ENCODE measurements at regions not wholly inside any gene's neighbourhood (a gene's known extent, or its start where the extent isn't known, plus 50 kb on each side); places are given as distances from the start of the nearest gene placed in this dataset.
A peak's percentile ranks its signal among the peaks of the same experiment; 100 is the strongest.

DNA sequence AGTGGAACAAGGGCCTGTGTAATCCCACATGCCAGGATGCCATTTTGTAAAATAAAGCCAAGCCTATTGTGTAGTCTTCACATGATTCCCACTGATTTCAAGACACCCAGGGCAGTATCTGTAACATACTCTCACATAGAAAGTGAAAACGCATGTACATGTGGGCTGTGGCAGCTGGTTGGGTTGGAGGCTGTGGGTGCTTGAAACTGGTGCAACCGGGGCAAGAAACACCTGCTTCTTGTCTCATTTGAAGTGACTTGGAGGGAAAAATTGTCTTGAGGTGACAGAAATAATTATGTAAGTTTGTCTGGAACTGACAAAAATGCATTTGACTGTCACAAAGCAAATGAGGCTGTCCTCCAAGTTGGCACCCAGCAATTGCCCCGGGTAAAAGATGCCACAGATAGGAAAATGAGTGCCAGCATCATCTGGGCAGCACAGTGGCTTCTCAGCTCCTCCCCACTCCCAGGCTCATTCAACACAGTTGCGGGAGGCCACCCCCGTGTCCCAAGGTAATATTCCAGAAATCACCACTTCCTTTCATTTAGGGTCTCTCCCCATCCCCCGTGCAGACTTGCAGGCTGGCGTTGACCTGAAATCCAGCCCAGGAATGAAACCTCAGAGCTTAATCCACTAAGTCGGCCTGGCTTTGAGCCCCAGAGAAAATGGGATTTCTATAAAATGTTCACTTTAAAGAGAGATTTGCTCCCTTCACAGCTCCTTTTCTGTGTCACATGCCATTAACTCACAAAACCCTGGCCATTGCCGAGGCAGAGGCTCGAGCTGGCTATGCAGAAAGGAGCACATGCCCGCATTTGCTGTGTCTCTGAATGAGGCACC is 293.9 kb upstream of the PARD3B start:
- no peaks in the 10 kb centered on the region for H3K36me3 Mint-ChIP-seq (ENCODE audit: low read depth)
- H3K4me3 Mint-ChIP-seq, result no peak overlapping the region
- no peak overlapping the region for H3K27ac Mint-ChIP-seq
- H3K4me1 Mint-ChIP-seq, result peaks cover 22% of the 10 kb centered on the region
- H3K27me3 Mint-ChIP-seq (ENCODE audit: low read depth), result no peaks in the 10 kb centered on the region
- TF ChIP-seq, protein P1, sequence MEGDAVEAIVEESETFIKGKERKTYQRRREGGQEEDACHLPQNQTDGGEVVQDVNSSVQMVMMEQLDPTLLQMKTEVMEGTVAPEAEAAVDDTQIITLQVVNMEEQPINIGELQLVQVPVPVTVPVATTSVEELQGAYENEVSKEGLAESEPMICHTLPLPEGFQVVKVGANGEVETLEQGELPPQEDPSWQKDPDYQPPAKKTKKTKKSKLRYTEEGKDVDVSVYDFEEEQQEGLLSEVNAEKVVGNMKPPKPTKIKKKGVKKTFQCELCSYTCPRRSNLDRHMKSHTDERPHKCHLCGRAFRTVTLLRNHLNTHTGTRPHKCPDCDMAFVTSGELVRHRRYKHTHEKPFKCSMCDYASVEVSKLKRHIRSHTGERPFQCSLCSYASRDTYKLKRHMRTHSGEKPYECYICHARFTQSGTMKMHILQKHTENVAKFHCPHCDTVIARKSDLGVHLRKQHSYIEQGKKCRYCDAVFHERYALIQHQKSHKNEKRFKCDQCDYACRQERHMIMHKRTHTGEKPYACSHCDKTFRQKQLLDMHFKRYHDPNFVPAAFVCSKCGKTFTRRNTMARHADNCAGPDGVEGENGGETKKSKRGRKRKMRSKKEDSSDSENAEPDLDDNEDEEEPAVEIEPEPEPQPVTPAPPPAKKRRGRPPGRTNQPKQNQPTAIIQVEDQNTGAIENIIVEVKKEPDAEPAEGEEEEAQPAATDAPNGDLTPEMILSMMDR (IDR thresholded peaks at IDR 0.05; ENCODE audit: unreplicated experiment in 3 of 3), result no peak
- no peaks in the 10 kb centered on the region for H3K9me3 Mint-ChIP-seq

DNA sequence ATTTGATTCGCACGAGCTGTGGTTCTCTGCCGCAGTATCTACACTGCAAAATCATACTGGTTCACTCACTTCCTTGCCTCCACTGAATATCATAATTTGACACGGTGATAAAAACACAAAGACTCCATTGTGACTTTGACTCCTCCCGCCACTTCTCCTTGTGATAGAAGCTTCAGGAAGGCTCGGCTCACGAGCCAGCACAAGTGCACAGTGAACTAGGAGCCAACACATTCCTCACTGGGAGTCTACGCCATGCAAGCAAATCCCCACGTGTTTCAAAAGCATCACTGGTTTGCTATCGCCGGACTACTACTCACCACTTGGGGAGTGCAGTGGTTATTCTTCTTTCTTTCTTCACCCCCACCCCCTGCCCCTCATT is 293.3 kb upstream of the PARD3B start:
- Mint-ChIP-seq H3K4me1 (peaks cover 22% of the 10 kb centered on the region), H3K4me3 (no peak overlapping the region), H3K27ac (no peak overlapping the region), H3K36me3 (ENCODE audit: low read depth) (no peaks in the 10 kb centered on the region), H3K27me3 (ENCODE audit: low read depth) (peaks cover under 1% of the 10 kb centered on the region), H3K9me3 (no peaks in the 10 kb centered on the region)
- TF ChIP-seq, protein P1 (IDR thresholded peaks at IDR 0.05; ENCODE audit: unreplicated experiment in 3 of 3), result no peak

DNA sequence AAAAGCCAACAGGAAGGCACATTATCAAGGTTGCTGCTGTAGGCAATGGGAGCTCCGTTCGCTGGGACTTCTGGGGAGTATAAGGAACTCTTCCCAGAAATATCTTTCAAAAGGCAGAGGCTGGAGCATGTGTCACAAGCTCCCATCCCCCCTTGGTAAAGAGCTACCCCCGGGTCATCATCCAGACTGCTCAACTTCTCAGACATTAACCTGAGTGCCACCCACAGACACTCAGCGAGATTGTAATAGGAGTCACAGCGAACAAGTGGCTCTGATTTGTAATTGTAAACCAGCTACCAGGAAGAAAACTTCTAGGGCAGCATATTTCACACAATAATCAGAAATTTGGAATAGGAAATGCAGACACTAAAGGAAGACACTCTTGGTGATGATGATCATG is 290.2 kb upstream of the PARD3B start:
- H3K4me1 Mint-ChIP-seq, result peaks cover 41% of the 10 kb centered on the region
- TF ChIP-seq, protein P1 (IDR thresholded peaks at IDR 0.05; ENCODE audit: unreplicated experiment in 3 of 3), result no peak
- H3K4me3 Mint-ChIP-seq, result no peak overlapping the region
- H3K27ac Mint-ChIP-seq, result peak overlapping the region in 2 of 3 experiments; percentile 2 to 22
- H3K9me3 Mint-ChIP-seq, result no peaks in the 10 kb centered on the region
- no peaks in the 10 kb centered on the region for H3K36me3 Mint-ChIP-seq (ENCODE audit: low read depth)
- peaks cover 4% of the 10 kb centered on the region for H3K27me3 Mint-ChIP-seq (ENCODE audit: low read depth)

DNA sequence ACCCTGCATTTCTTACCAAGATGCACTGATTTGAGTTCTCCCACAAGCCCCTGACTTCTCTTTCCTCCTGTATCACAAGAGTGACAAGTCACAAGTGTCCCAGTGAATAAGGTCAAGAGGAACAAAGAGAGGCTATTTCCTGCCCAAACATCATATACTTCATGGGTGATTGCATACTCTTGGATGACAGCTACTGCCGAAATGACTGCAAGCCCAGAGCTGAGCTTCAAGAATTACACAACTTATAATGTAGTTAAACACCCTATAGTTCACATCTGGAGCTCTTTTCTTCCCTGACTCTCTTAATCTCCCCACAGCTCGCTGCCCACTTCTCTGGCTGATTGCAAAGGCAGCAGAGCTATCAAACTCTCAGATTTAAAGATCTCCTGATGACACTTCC is 289.7 kb upstream of the PARD3B start:
- Mint-ChIP-seq H3K4me1 (peaks cover 45% of the 10 kb centered on the region), H3K9me3 (no peaks in the 10 kb centered on the region), H3K36me3 (ENCODE audit: low read depth) (no peaks in the 10 kb centered on the region), H3K27ac (peak overlapping the region in 2 of 3 experiments; percentile 2 to 22), H3K4me3 (no peak overlapping the region), H3K27me3 (ENCODE audit: low read depth) (peaks cover 4% of the 10 kb centered on the region)
- TF ChIP-seq, protein P1 (IDR thresholded peaks at IDR 0.05; ENCODE audit: unreplicated experiment in 3 of 3), result no peak

DNA sequence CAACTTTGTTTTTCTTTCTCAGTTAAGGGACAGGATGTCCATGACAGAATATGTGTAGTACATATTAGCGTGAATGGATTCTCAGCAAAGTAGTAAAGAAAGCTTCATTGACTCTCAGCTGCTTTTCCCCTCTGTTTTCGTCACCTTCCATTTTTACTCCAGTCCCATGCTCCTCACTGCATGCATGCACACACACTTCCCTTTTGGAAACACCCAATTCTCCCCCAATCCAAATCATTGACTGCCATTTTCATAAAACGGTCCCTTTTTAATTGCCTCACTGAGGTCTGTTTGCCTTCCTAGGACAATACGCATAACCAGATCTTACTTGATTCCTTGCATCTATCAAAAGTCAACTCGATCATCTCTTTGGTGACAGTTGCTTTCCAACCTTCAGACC is 287.5 kb upstream of the PARD3B start:
- H3K4me3 Mint-ChIP-seq, result no peak overlapping the region
- H3K36me3 Mint-ChIP-seq (ENCODE audit: low read depth), result no peaks in the 10 kb centered on the region
- H3K27me3 Mint-ChIP-seq (ENCODE audit: low read depth), result peaks cover 5% of the 10 kb centered on the region
- TF ChIP-seq, protein P1 (IDR thresholded peaks at IDR 0.05; ENCODE audit: unreplicated experiment in 3 of 3), result no peak
- no peaks in the 10 kb centered on the region for H3K9me3 Mint-ChIP-seq
- peaks cover 49% of the 10 kb centered on the region for H3K4me1 Mint-ChIP-seq
- H3K27ac Mint-ChIP-seq, result peak overlapping the region in 2 of 3 experiments; percentile 6 to 15

DNA sequence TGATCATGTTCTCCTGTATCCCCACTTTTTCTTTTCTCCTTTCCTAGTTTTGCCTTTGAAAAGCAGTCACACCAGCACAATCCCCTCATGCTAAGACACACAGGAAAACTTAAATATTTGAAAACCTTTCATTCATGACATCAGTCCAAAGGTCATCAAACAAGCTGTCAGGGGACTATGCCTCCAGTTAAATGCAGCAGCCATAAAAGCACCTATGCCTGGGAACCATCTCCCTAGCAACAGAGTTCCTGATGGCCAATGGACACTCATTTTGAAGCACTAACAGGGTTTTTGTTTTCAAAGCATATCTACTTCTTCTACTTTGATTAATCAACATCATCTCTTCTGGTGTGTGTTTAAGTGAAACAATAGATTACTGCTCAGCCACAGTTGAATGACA is 286.4 kb upstream of the PARD3B start:
- Mint-ChIP-seq H3K9me3 (no peaks in the 10 kb centered on the region), H3K36me3 (ENCODE audit: low read depth) (no peaks in the 10 kb centered on the region), H3K27me3 (ENCODE audit: low read depth) (peaks cover 11% of the 10 kb centered on the region), H3K27ac (peak overlapping the region; percentile 18 to 81 (median 66)), H3K4me3 (no peak overlapping the region), H3K4me1 (peaks cover 49% of the 10 kb centered on the region)
- TF ChIP-seq, protein P1 (IDR thresholded peaks at IDR 0.05; ENCODE audit: unreplicated experiment in 3 of 3), result no peak

Data from nephron (organoid).